Esophagus muscularis mucosa (tissue), 4 donors: ENCODE measurements at regions not wholly inside any gene's neighbourhood (a gene's known extent, or its start where the extent isn't known, plus 50 kb on each side); places are given as distances from the start of the nearest gene placed in this dataset.

Experiments
- DNase-seq: peaks from one replicate; pipeline ENCODE4 v3.0.0-alpha.2; 2017; ENCODE audit errors: extremely low spot score
- H3K27ac ChIP-seq, 4 donors: fragments of 200-600 bp; sonication (generic); replicated peaks in 1 of 4; 1 replicate in 3 of 4; 2 replicates in 1 of 4; pipeline ENCODE4 v1.5.1; 2016 to 2019; ENCODE audit warnings: mild to moderate bottlenecking in 1 of 4
- H3K27me3 ChIP-seq, 4 donors: fragments of 200-600 bp; sonication (generic); one replicate each; pipeline versions ENCODE4 v1.5.1 to v1.6.0; 2016 to 2019
- H3K36me3 ChIP-seq, 4 donors: fragments of 200-600 bp; sonication (generic); one replicate each; pipeline ENCODE4 v1.5.1; 2016 to 2019
- H3K4me1 ChIP-seq, 4 donors: fragments of 200-600 bp; sonication (generic); one replicate each; pipeline ENCODE4 v1.5.1; 2016 to 2019
- H3K4me3 ChIP-seq, 4 donors: fragments of 200-600 bp; sonication (generic); 1 replicate in 2 of 4; 2 replicates in 2 of 4; pipeline ENCODE4 v1.5.1; 2016 to 2019; ENCODE audit warnings: mild to moderate bottlenecking in 4 of 4, moderate library complexity in 1 of 4
- H3K9me3 ChIP-seq, 4 donors: fragments of 200-600 bp; sonication (generic); 1 replicate in 3 of 4; 2 replicates in 1 of 4; pipeline ENCODE4 v1.5.1; 2016 to 2019
- CTCF ChIP-seq, 3 experiments: fragments of 200-600 bp in 2 of 3; fragments of 450-650 bp in 1 of 3; sonication (generic) in 2 of 3; IDR thresholded peaks; one replicate each; pipeline ENCODE4 v1.5.1; 2017 to 2019; ENCODE audit warnings: antibody characterized with exemption in 3 of 3, mild to moderate bottlenecking in 2 of 3, moderate library complexity in 1 of 3
- EP300 ChIP-seq: sonication (generic); formaldehyde crosslinking; IDR thresholded peaks from one replicate; pipeline ENCODE4 v1.6.1; 2017; ENCODE audit warnings: antibody characterized with exemption
- POLR2A ChIP-seq: fragments of 450-650 bp; IDR thresholded peaks from one replicate; pipeline ENCODE4 v1.6.1; 2017; ENCODE audit warnings: antibody characterized with exemption, moderate library complexity, mild to moderate bottlenecking, low read depth
- POLR2AphosphoS5 ChIP-seq, 2 donors: sonication (generic); formaldehyde crosslinking; IDR thresholded peaks; one replicate each; pipeline ENCODE4 v1.6.1; 2017; ENCODE audit warnings: antibody characterized with exemption in 2 of 2
- WGBS: methylation state at CpG from one replicate; pipeline ENCODE4 v1.1.5; 2018; 5-methylcytosine and 5-hydroxymethylcytosine counted together
- intact Hi-C: fragments of 100-400 bp; cut with DNase I; formaldehyde crosslinking; loops from one replicate; pipeline ENCODE4 v1.15.1; 2023

- Histone ChIP-seq H3K9me3 (no peaks in the 10 kb centered on the region), H3K27me3 (peaks cover 0 to 10% (median 0%) of the 10 kb centered on the region in 4 donors), H3K4me1 (peaks cover 0 to 7% (median 0%) of the 10 kb centered on the region in 4 donors), H3K36me3 (no peaks in the 10 kb centered on the region), H3K27ac (peak overlapping the region in 1 of 4 donors; percentile 46), H3K4me3 (peak overlapping the region in 1 of 4 donors; percentile 25)
- WGBS: 69% methylated on average over 10 of the region's 10 CpGs
- TF ChIP-seq CTCF (IDR thresholded peaks at IDR 0.05): no peak
- TF ChIP-seq POLR2AphosphoS5 (IDR thresholded peaks at IDR 0.05): no peak
- TF ChIP-seq EP300: no peak
- no peak for TF ChIP-seq POLR2A
- no peak for DNase-seq
- intact Hi-C loops: no loop called here
These were observed 51.0 kb upstream of the BARX2 start for GRCh38 chr11:129324533-129325175.

DNA sequence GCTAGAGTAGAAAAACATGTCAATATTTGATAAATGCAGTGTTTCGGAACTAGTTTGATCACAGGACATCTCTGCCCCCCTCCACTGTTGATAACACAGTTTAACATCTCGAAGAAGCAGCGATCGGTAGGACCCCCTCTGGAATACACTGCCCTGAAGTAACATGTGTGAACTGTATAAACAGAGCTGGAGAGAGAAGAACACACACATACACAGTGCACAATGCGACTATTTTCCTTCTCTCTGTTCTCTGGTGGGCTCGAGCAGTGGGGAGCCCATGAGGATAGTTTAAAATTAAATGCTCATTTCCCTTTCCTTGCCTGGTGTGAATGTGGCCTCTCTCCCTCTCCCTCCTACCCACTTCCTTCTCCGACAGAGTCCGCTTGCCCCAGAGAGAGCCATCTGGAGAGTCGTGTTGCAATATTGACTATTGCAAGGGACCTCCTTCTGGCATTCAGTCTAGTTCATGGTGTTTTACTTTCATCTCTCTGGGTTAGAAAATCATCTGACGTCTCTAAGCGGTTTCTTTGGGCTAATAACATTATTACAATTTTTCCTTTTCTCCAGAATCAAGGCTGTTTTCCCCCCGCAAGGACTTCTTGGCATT is 51.6 kb upstream of the BARX2 start:
- H3K4me1 ChIP-seq: peaks cover 0 to 7% (median 0%) of the 10 kb centered on the region in 4 donors
- H3K27ac ChIP-seq: peak overlapping the region in 1 of 4 donors; percentile 46
- peaks cover 0 to 10% (median 0%) of the 10 kb centered on the region in 4 donors for H3K27me3 ChIP-seq
- H3K9me3 ChIP-seq: no peaks in the 10 kb centered on the region
- DNase-seq: no peak
- intact Hi-C loops: no loop called here
- peak overlapping the region in 1 of 4 donors; percentile 25 for H3K4me3 ChIP-seq
- 59% methylated on average over 12 of the region's 12 CpGs for WGBS
- TF ChIP-seq POLR2AphosphoS5 (IDR thresholded peaks at IDR 0.05): no peak
- no peak for TF ChIP-seq POLR2A
- no peak for TF ChIP-seq EP300
- no peak for TF ChIP-seq CTCF (IDR thresholded peaks at IDR 0.05)
- H3K36me3 ChIP-seq: no peaks in the 10 kb centered on the region

- no peak for DNase-seq
- H3K36me3 ChIP-seq: no peaks in the 10 kb centered on the region
- H3K27ac ChIP-seq: no peak overlapping the region
- TF ChIP-seq CTCF (IDR thresholded peaks at IDR 0.05) (no peak), POLR2A (no peak), EP300 (no peak), POLR2AphosphoS5 (IDR thresholded peaks at IDR 0.05) (no peak)
- no peaks in the 10 kb centered on the region for H3K9me3 ChIP-seq
- 94% methylated on average over 8 of the region's 8 CpGs for WGBS
- H3K4me1 ChIP-seq: peaks cover 0 to 7% (median 0%) of the 10 kb centered on the region in 4 donors
- intact Hi-C loops: no loop called here
- no peak overlapping the region for H3K4me3 ChIP-seq
- peaks cover 0 to 10% (median 0%) of the 10 kb centered on the region in 4 donors for H3K27me3 ChIP-seq
These were observed 52.7 kb upstream of the BARX2 start for GRCh38 chr11:129322941-129323340.

DNA sequence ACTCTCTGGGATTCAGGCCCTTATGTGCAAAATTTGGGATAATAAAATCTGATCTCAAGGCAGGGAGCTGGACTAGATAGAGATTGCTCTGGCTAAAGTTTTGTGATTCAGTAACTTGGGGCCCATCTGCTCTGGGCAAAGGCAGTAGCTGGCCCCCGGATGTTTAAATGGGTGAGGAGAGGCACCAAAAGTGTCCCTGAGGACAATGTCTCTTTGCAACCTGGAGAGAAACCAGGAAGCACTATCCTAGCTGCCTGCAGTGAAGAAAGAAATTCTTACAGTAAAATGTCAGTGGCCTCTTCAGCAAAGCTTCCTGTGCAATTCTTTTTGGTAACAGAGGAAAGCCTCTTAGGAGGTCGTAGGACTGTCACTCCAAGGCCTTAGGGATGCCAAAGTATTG is 54.6 kb upstream of the BARX2 start:
- intact Hi-C loops: no loop called here

More for the DNA sequence above, 54.6 kb upstream of the BARX2 start:
- peaks cover 0 to 20% (median 0%) of the 10 kb centered on the region in 4 donors for H3K27me3 ChIP-seq
- WGBS: 83% methylated on average over 2 of the region's 2 CpGs
- no peaks in the 10 kb centered on the region for H3K9me3 ChIP-seq
- H3K4me1 ChIP-seq: peaks cover 0 to 7% (median 0%) of the 10 kb centered on the region in 4 donors
- H3K27ac ChIP-seq: no peak overlapping the region
- DNase-seq: no peak
- H3K4me3 ChIP-seq: no peak overlapping the region
- no peaks in the 10 kb centered on the region for H3K36me3 ChIP-seq
- TF ChIP-seq CTCF (IDR thresholded peaks at IDR 0.05) (no peak), POLR2A (no peak), EP300 (no peak), POLR2AphosphoS5 (IDR thresholded peaks at IDR 0.05) (no peak)
